CD4-positive, alpha-beta memory T cell (primary cell): ENCODE measurements at regions not wholly inside any gene's neighbourhood (a gene's known extent, or its start where the extent isn't known, plus 50 kb on each side); places are given as distances from the start of the nearest gene placed in this dataset.

Experiments
- CTCF ChIA-PET: fragments of 350-600 bp; sonication (Branson Sonifier 250); formaldehyde crosslinking; loops from one replicate; lab custom pipeline; 2021; ENCODE audit warnings: inconsistent platforms; ENCODE audit not compliant: partially characterized antibody; lab: Charles Lee
- POLR2A ChIA-PET: fragments of 350-600 bp; sonication (Branson Sonifier 250); formaldehyde crosslinking; loops from one replicate; lab custom pipeline; 2021; ENCODE audit not compliant: partially characterized antibody; lab: Charles Lee
- DNase-seq, 5 donors: peaks; one replicate each; pipeline versions ENCODE4 v3.0.0 to v3.0.0-alpha.2; 2020 to 2022; ENCODE audit warnings: mixed read lengths in 1 of 5
- H3K27ac ChIP-seq: one replicate; pipeline ENCODE4 v1.7.0; 2013; ENCODE audit warnings: low read depth, low read length
- H3K27me3 ChIP-seq: 2 replicates; pipeline ENCODE4 v1.7.0; 2013; ENCODE audit warnings: mild to moderate bottlenecking, low read length, moderate library complexity; ENCODE audit not compliant: insufficient read depth
- H3K36me3 ChIP-seq: 2 replicates; pipeline ENCODE4 v1.7.0; 2013; ENCODE audit warnings: mild to moderate bottlenecking, low read length, moderate library complexity; ENCODE audit not compliant: insufficient read depth
- H3K4me1 ChIP-seq: 2 replicates; pipeline ENCODE4 v1.7.0; 2013; ENCODE audit warnings: mild to moderate bottlenecking, low read length, moderate library complexity; ENCODE audit not compliant: insufficient read depth
- H3K4me3 ChIP-seq, 2 donors: one replicate each; pipeline ENCODE4 v1.7.0; 2013; ENCODE audit warnings: low read length in 2 of 2, mild to moderate bottlenecking in 1 of 2
- H3K9me3 ChIP-seq, 2 donors: one replicate each; pipeline ENCODE4 v1.7.0; 2013; ENCODE audit warnings: low read length in 2 of 2, control low read depth in 1 of 2; ENCODE audit not compliant: control insufficient read depth in 1 of 2
- H3K27ac Mint-ChIP-seq, 7 donors: one replicate each; pipeline ENCODE4 v1.8.0; 2020 to 2021; ENCODE audit warnings: mixed read lengths in 7 of 7, mild to moderate bottlenecking in 6 of 7, inconsistent platforms in 3 of 7, moderate library complexity in 3 of 7
- H3K27me3 Mint-ChIP-seq, 2 donors: one replicate each; pipeline ENCODE4 v1.8.0; 2020 to 2021; ENCODE audit warnings: mixed read lengths in 2 of 2
- H3K36me3 Mint-ChIP-seq, 2 donors: one replicate each; pipeline ENCODE4 v1.8.0; 2020 to 2021; ENCODE audit warnings: mixed read lengths in 2 of 2, inconsistent platforms in 1 of 2, mild to moderate bottlenecking in 1 of 2
- H3K4me1 Mint-ChIP-seq, 4 donors: one replicate each; pipeline ENCODE4 v1.8.0; 2020 to 2021; ENCODE audit warnings: mixed read lengths in 4 of 4, mild to moderate bottlenecking in 1 of 4
- H3K4me3 Mint-ChIP-seq, 8 donors: one replicate each; pipeline ENCODE4 v1.8.0; 2020 to 2021; ENCODE audit warnings: mixed read lengths in 8 of 8, mild to moderate bottlenecking in 7 of 8, moderate library complexity in 6 of 8, inconsistent platforms in 3 of 8
- H3K9me3 Mint-ChIP-seq, 8 donors: one replicate each; pipeline ENCODE4 v1.8.0; 2020 to 2021; ENCODE audit warnings: mixed read lengths in 8 of 8, mild to moderate bottlenecking in 5 of 8, inconsistent platforms in 3 of 8, moderate library complexity in 1 of 8
- intact Hi-C: fragments of 100-400 bp; cut with micrococcal nuclease; formaldehyde crosslinking; loops from one replicate; pipeline ENCODE4 v1.15.1; 2023

DNA sequence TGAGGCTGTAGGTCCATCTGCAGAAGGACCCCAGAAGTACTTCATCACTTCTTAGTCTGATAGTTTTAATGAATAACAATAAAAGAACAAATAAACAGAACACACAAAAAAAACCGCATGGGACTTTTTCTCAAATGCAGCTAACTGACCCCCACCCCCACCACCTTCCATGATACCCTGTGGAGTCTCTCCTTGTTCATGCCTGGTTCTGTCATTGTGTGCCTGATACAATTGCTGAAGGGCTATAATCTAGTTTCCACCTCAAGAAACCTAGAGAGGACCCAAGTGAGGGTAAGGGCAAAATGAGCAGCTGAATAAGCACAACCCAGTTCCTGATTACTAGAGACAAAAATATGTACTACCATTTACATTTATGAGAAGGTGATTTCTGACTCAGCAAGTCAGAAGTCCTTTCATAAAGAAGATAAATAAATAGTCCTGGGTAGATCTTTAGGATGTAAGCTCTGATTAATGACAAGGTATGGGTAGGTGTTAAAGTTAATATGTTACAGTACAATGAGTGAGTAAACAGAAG, 155.1 kb downstream of the TMA16 start:
- ChIA-PET POLR2A (interaction anchor here (1.1 kb wide), 1 partner anchor 65 kb away, joined by 3 read pairs; no protein-coding TSS in a partner anchor), CTCF (interaction anchor here (0.8 to 1.5 kb wide), 2 partner anchors 30 to 94 kb away, joined by 3 to 5 read pairs; no protein-coding TSS in a partner anchor)
- Mint-ChIP-seq H3K4me1 (no peaks in the 10 kb centered on the region), H3K27me3 (peaks cover 0 to 2% of the 10 kb centered on the region in 2 donors), H3K4me3 (no peak overlapping the region), H3K27ac (no peak overlapping the region), H3K36me3 (peaks cover 0 to 5% of the 10 kb centered on the region in 2 donors), H3K9me3 (peaks cover 0 to 26% (median 20%) of the 10 kb centered on the region in 8 donors)
- DNase-seq = no peak
- H3K36me3 ChIP-seq = no peaks in the 10 kb centered on the region
- H3K4me3 ChIP-seq = no peak overlapping the region
- peaks cover 0 to 15% of the 10 kb centered on the region in 2 donors for H3K9me3 ChIP-seq
- H3K27ac ChIP-seq = no peak overlapping the region
- no peaks in the 10 kb centered on the region for H3K27me3 ChIP-seq
- no peaks in the 10 kb centered on the region for H3K4me1 ChIP-seq
- intact Hi-C loops = no loop called here

DNA sequence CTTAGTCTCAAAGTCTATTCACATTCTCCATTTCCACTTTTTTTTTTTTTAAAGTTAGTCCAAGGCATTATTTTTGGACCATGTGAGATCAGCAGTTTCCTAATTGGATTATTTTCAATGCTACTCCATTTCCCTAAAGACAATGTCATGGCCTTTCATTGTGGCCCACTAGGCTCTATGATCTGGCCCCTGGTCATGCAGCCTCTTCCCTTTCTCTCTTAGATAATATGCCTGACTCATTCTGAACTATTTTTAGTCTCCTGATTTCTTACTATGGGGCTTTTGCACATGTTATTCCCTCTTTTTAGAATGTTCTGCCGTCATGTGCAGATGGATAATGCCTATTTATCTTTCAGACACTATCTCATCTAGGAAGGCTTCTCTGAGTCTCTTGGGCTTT, 157.3 kb downstream of the TMA16 start:
- Histone ChIP-seq H3K4me1 (no peaks in the 10 kb centered on the region), H3K4me3 (no peak overlapping the region), H3K9me3 (no peaks in the 10 kb centered on the region), H3K27me3 (no peaks in the 10 kb centered on the region), H3K27ac (no peak overlapping the region), H3K36me3 (no peaks in the 10 kb centered on the region)
- peaks cover 0 to 17% (median 6%) of the 10 kb centered on the region in 8 donors for H3K9me3 Mint-ChIP-seq
- H3K27ac Mint-ChIP-seq = no peak overlapping the region
- ChIA-PET CTCF (interaction anchor here (1.5 kb wide), 1 partner anchor 29 kb away, joined by 4 read pairs; no protein-coding TSS in a partner anchor), POLR2A (no interaction called here)
- H3K4me3 Mint-ChIP-seq = no peak overlapping the region
- intact Hi-C loops = no loop called here
- H3K27me3 Mint-ChIP-seq = no peaks in the 10 kb centered on the region
- no peaks in the 10 kb centered on the region for H3K4me1 Mint-ChIP-seq
- DNase-seq = no peak
- H3K36me3 Mint-ChIP-seq = no peaks in the 10 kb centered on the region

DNA sequence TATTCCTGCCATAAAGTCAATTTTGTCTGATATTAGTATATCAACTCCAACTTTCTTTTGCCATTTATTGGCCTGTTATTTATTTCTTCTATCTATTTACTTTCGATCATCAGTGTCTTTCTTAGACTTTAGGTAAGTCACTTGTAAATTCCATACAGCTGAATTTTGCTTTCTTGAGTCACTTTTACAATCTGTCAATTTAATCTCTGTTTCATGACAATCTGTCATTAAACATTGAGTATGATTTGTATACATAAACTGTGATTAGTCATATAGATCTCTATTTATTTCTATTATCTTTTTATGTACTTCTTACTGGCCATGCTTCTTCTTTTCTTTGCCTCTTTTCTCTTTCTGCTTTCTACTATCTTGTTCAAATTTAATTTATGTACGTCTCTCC, 160.1 kb downstream of the TMA16 start:
- Histone ChIP-seq H3K27me3 (no peaks in the 10 kb centered on the region), H3K27ac (no peak overlapping the region), H3K4me1 (no peaks in the 10 kb centered on the region), H3K36me3 (no peaks in the 10 kb centered on the region), H3K9me3 (no peaks in the 10 kb centered on the region), H3K4me3 (no peak overlapping the region)
- Mint-ChIP-seq H3K9me3 (peaks cover 0 to 14% (median 5%) of the 10 kb centered on the region in 8 donors), H3K27ac (no peak overlapping the region), H3K4me3 (no peak overlapping the region), H3K4me1 (no peaks in the 10 kb centered on the region), H3K36me3 (no peaks in the 10 kb centered on the region), H3K27me3 (no peaks in the 10 kb centered on the region)
- CTCF ChIA-PET = no interaction called here
- POLR2A ChIA-PET = no interaction called here
- no peak for DNase-seq
- intact Hi-C loops = no loop called here

DNA sequence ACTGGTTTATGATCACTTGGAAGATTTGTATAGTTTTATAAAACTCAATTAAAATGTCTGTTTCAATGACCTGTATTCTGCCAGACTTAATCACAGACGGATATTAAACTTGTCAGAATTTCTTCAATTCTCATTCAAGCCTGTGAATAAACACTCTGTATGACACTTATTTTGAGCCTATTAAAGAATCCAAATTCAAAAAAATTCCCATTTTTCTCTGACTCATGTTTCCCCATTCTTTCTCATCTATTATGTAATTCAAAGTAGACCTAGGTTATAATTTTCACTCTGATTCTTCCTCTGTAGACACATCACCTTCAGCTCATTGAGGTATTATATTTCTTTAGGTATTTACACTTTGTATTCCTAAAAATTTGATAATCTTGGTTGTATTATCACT, 166.1 kb downstream of the TMA16 start:
- Histone ChIP-seq H3K27ac (no peak overlapping the region), H3K4me1 (peaks cover 28% of the 10 kb centered on the region), H3K4me3 (no peak overlapping the region), H3K9me3 (no peaks in the 10 kb centered on the region), H3K27me3 (no peaks in the 10 kb centered on the region), H3K36me3 (no peaks in the 10 kb centered on the region)
- Mint-ChIP-seq H3K36me3 (no peaks in the 10 kb centered on the region), H3K27ac (peak overlapping the region in 1 of 7 donors; percentile 47), H3K27me3 (no peaks in the 10 kb centered on the region), H3K4me3 (no peak overlapping the region), H3K4me1 (peaks cover 19 to 28% (median 24%) of the 10 kb centered on the region in 4 donors), H3K9me3 (peaks cover 0 to 12% (median 4%) of the 10 kb centered on the region in 8 donors)
- ChIA-PET POLR2A (no interaction called here), CTCF (no interaction called here)
- intact Hi-C loops = loop anchor here (5.0 kb wide), 1 partner anchor 38 kb away; no protein-coding TSS in a partner anchor
- no peak for DNase-seq

DNA sequence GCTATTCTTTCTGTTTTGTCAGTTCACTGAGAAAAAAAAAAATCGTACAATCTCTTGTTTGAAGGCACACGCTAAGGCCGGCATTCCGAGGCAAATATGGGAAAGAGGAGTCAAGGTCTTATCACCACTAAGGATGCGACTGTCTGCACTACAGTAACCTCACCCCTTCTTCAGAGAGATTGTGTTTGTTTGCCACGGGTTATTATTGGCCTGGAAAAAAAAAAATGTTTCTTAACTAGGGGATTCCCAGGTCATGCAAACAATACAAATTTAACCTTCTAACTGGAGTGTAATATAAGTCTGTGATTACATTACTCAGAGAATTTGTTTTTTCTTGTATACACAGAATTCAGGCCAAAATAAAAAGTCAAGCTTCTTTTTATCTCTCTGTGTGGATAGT, 168.3 kb downstream of the TMA16 start:
- Histone ChIP-seq H3K9me3 (no peaks in the 10 kb centered on the region), H3K4me1 (peaks cover 48% of the 10 kb centered on the region), H3K36me3 (no peaks in the 10 kb centered on the region), H3K4me3 (no peak overlapping the region), H3K27me3 (no peaks in the 10 kb centered on the region), H3K27ac (no peak overlapping the region)
- Mint-ChIP-seq H3K27ac (peak overlapping the region in 2 of 7 donors; percentile 1 to 16), H3K4me3 (peak overlapping the region in 2 of 8 donors; percentile 2 to 4), H3K36me3 (peaks cover 2% of the 10 kb centered on the region in 2 donors), H3K4me1 (peaks cover 30 to 45% (median 40%) of the 10 kb centered on the region in 4 donors), H3K9me3 (peaks cover 0 to 4% (median 0%) of the 10 kb centered on the region in 8 donors), H3K27me3 (no peaks in the 10 kb centered on the region)
- intact Hi-C loops = loop anchor here (5.0 kb wide), 1 partner anchor 40 kb away; no protein-coding TSS in a partner anchor
- DNase-seq = no peak
- ChIA-PET POLR2A (interaction anchor here (0.7 kb wide), 1 partner anchor 78 kb away, joined by 3 read pairs; no protein-coding TSS in a partner anchor), CTCF (interaction anchor here (0.6 to 9.6 kb wide), 6 partner anchors 9 to 111 kb away, joined by 3 to 144 read pairs (median 4); no protein-coding TSS in a partner anchor)

DNA sequence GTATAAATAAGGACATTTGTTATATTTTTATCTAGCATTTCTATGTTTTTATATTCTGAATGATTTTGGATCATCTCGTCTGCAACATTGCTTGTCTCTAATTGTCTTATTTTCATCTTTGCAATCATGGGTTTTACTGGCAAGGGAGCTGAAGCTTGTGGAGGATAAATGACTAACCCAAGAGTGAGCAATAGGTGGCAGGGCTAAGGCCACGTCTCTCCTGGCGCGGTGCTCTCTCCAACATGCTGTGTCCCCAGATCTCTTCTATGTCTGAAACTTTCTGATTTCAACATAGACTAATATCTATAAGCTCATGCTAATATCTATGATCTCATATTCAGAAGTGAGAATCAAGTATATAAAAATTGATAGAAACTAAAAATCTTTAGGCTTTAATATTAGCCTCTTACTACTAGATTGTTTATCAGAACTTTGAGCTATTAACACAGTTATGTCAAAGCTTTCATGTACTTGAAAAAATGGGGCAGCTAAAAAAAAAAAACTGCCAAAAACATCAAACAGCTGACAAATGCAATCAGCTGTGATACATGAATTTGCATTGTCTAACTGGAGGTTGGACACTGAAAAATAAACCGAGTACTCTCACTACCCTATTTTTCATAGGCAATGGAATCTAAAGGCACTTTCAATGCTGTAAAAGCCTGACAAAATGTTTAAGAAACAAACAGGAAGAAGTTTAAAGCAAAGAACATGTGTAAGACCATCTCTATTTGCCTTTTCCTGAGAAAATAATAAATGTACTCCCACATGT, 169.2 kb downstream of the TMA16 start:
- Mint-ChIP-seq H3K4me3 (peak overlapping the region in 4 of 8 donors; percentile 10 to 45 (median 21)), H3K27ac (peak overlapping the region in 4 of 7 donors; percentile 20 to 79 (median 44)), H3K4me1 (peaks cover 38 to 53% (median 48%) of the 10 kb centered on the region in 4 donors), H3K36me3 (peaks cover 2% of the 10 kb centered on the region in 2 donors), H3K9me3 (peaks cover 0 to 2% (median 0%) of the 10 kb centered on the region in 8 donors), H3K27me3 (no peaks in the 10 kb centered on the region)
- DNase-seq = no peak
- Histone ChIP-seq H3K36me3 (no peaks in the 10 kb centered on the region), H3K27me3 (no peaks in the 10 kb centered on the region), H3K9me3 (no peaks in the 10 kb centered on the region), H3K4me3 (no peak overlapping the region), H3K27ac (no peak overlapping the region), H3K4me1 (peaks cover 48% of the 10 kb centered on the region)
- ChIA-PET POLR2A (interaction anchor here (0.7 kb wide), 1 partner anchor 23 kb away, joined by 3 read pairs; no protein-coding TSS in a partner anchor), CTCF (interaction anchor here (0.6 to 9.6 kb wide), 8 partner anchors 9 to 112 kb away, joined by 3 to 144 read pairs (median 4); no protein-coding TSS in a partner anchor)
- intact Hi-C loops = loop anchor here (5.0 kb wide), 1 partner anchor 41 kb away; no protein-coding TSS in a partner anchor

DNA sequence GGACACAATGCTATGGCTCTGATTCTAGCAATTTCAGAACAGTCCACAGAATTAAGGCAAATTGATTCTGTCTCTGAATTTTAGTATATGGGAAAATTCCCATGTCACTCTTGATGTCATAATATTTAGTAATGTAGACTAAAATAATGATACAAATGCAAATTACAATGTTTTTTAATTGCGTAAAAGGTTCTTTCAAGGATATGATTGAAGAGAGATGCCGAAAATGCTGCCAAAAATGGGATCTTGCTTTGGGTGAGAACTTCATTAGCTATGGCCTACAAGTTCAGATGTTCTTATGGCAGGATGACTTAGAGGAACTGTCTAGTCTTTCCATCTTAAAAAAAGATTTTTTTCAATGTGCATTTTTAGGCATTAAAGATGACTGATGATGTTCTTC, 170.6 kb downstream of the TMA16 start:
- Mint-ChIP-seq H3K27me3 (no peaks in the 10 kb centered on the region), H3K4me1 (peaks cover 41 to 58% (median 51%) of the 10 kb centered on the region in 4 donors), H3K27ac (peak overlapping the region in 3 of 7 donors; percentile 0 to 15 (median 9)), H3K4me3 (no peak overlapping the region), H3K36me3 (peaks cover 2 to 6% of the 10 kb centered on the region in 2 donors), H3K9me3 (peaks cover 0 to 3% (median 0%) of the 10 kb centered on the region in 8 donors)
- no peak overlapping the region for H3K27ac ChIP-seq
- H3K4me3 ChIP-seq = no peak overlapping the region
- peaks cover 48% of the 10 kb centered on the region for H3K4me1 ChIP-seq
- ChIA-PET POLR2A (no interaction called here), CTCF (interaction anchor here (1.4 to 9.6 kb wide), 2 partner anchors 15 to 113 kb away, joined by 4 to 144 read pairs; no protein-coding TSS in a partner anchor)
- no peaks in the 10 kb centered on the region for H3K27me3 ChIP-seq
- no peak for DNase-seq
- no peaks in the 10 kb centered on the region for H3K9me3 ChIP-seq
- H3K36me3 ChIP-seq = no peaks in the 10 kb centered on the region
- intact Hi-C loops = loop anchor here (5.0 kb wide), 2 partner anchors 108 to 1067 kb away; no protein-coding TSS in a partner anchor
